ENCODE measurements at regions not wholly inside any gene's neighbourhood (a gene's known extent, or its start where the extent isn't known, plus 50 kb on each side); places are given as distances from the start of the nearest gene placed in this dataset.

DNA sequence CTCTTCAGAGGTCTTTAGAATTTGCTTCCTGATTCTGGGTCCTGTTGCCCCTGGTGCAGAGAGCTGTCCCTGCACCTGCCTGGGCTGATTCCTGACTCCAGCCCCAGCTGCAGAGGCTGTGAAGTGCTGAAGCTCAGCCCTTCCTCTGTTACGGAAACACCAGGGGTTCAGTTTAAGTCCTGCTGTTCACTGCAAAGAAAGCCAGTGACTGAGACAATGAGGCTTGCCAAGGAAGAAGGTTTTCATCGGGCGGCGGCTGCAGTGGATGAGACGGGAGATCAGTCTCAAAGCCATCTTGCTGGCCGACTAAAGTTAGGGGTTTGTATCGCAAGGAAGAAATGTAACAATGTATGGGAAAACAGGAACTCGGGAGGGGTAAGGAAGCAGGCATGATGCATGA is 142.4 kb upstream of the ZNF236 start:
- DNase-seq, result no peak

DNA sequence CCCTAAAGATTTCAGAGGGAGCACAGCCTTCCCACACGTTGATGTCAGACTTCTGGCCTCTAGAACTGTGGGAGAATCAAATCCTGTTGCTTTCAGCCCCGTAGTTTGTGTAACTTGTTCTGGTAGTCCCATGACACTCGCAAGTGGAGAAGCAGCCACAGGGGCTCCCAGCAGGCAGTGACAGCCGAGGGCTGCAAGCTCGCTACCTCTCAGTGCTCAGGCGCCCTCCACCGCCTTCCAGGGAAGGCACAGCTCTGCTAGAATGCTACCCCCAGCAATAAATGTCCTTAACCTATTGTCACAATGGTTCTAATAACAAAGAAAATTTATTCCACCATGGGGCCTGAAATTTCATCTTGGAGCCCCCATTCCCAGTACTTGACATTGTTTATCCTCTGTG is 143.1 kb upstream of the ZNF236 start:
- DNase-seq, result no peak

DNA sequence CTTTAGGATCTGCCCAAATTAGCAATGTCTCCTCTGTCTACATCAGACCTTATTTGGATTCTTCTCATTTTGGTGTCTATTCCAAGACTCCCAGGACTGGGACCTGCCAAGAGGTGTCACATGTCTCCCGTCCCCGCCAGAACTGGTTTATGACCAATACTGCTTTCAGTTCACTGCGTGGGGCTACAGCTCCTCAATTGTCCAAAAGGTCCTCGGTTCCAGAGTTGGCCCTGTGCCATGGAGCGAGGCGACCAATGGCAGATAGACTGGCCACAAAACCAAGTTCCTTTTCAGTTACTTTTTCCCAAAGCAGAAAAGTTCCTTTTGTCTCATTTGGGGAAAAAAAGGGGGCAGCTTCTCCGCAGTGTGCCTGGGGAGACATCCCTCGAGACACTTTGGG is 144.1 kb upstream of the ZNF236 start:
- no peak for DNase-seq

DNA sequence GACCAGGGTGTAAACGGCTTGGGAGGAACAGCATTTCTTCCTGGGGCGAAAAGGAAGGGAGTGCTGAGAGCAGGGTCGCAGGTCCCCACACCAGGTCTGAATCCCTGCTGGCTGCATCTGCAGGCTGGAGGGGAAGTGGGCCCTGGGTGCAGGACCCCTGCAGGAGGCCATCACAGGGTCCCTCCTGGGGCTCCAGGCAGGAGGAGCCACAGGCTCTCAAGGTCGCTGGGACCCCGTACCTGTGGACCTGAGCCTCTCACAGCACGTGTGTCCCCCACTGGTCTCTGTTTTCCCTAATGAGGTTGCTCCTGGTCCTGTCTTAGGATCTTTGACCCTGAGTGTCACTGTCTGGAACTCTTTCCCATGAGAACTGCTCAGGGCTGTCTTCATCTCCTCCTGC is 147.8 kb upstream of the ZNF236 start:
- no peak for DNase-seq

DNA sequence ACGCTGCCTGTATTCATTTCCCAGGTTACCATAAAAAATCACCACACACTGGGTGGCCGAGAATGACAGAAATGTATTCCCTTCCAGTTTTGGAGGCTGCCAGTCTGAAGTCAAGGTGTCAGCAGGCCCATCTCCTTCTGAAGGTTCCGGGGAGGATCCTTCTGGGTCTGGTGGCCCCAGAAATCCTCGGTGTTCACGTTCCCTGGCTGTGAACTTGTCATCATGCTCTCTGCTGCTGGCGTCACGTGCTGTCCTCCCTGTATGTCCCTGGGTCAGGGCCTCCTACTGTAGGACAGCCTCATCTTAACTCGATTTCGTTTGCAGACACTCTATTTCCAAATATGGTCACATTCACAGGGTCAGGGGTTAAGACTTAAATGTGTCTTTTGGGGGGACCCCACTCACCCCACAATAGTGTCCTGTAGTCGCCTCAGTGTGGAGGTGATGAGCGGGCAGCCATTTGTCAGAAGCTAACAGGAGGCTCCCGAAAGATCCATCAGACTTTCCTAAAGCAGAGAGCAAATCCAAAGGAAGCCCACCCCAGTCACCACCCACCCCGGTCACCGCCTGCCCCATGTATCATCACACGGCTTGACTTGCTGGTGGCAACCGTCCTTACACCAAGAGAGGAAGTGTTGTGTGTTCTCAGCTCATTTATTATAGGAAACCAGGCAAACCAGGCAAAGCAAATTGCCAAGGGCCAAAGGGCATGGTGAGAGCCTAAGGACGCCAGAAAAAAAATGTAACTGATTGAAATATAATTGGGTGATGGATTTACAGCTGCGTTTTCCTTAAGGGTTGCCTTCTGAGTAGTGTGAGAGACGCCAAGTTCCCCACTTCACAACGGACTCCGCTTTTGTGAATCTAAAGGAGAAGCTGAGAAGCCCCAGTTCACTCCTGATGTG is 148.8 kb upstream of the ZNF236 start:
- DNase-seq, result no peak

DNA sequence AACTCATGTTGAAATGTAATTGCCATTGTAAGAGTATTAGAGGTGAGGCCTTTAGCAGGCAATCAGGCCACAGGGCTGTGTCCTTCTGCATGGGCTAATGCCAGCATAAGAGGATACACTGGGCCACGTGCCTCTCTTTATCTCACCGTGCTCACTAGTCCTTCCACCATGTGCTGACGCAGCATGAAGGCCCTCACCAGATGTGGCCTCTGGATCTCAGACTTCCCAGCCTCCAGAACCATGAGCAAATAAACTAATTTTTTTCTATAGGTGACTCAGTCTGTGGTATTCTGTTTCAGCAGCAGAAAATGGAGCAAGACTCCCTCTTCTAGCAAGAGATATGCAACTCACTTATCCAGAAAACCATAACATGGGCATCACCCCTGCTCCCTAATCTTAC is 149.7 kb upstream of the ZNF236 start:
- DNase-seq, result no peak

DNA sequence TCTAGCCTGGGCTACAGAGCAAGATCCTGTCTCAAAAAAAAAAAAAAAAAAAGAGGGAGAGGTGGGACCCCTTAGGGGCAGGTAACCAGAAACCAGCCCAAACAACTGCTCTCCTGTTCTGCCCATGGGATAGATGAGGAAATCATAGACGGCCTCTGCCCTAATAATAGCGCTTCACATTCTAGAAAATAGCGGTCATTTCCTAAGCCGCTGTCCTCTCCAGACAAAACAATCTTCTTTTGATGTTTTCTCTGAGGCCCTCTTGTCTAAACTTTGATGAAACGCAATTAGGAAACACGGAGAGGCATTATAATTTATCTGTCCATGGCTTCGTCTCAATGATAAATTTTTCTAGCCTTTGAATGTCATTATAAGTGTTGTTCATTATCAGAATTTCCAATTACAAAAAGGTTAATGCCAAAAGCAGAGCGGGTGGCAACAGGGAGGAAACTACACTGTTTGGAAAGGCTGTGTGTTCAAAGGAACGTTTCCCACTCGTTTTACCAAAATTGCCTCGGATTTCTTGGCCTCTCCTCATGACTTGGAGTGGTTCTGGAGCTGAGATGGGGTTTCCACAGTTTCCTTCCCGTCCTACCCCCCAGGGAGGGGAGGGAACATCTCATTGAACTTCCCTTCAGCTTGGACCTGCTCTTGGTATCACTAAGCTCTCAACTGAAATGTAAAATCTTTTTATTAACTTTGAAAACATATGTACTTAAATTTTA is 151.6 kb upstream of the ZNF236 start:
- DNase-seq, result no peak

DNA sequence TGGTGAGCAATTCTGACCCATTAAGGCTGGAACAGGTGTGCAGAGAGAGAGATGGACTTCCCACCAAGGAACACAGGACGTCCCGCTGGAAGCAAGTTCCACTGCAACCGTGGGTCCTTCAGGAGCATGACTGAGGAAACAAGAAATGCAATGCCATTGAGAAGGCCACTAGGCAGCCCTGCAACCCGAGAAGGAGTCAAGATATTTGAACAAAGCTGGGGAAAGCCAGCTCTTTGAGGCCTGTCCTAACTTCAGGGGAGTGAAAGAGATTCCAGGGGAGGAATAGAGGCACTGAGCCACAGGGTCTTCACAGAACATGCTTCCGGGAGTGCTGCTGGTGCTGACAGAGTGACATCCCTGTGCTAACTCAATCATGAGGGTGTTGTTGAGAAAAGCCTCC is 153.8 kb upstream of the ZNF236 start:
- no peak for DNase-seq

DNA sequence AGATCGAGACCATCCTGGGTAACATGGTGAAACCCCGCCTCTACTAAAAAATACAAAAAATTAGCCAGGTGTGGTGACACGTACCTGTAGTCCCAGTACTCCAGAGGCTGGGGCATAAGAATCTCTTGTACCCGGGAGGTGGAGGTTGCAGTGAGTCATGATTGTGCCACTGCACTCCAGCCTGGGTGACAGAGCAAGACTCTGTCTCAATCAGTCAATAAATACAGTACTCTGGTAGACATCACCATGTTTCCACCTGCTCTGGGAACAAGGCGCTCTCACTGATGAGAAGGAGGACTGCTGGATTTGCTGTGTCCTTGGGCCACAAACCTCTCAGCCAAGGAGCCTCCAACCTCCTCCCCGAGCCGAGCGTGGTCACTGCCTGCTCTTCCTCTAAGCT is 154.2 kb upstream of the ZNF236 start:
- DNase-seq, result no peak

DNA sequence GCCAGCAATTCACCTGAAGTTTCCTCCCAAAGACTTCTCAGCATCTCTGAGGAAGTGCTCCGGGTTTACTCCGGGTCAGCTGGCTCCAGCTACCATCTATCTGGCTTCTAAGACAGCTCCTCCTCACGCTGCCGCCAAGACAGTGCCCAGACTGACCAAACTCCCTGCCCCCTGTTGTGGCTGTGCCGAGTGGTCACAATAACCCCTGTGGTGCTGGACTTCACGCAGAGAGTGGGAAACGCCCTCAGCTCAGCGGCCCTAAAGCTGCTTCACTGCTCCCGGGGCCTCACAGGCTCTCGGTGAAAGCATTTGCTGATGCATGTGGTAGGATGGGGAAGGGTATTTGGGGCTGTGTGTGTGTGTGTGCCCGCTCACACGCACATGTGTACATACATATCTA is 154.8 kb upstream of the ZNF236 start:
- no peak for DNase-seq

DNA sequence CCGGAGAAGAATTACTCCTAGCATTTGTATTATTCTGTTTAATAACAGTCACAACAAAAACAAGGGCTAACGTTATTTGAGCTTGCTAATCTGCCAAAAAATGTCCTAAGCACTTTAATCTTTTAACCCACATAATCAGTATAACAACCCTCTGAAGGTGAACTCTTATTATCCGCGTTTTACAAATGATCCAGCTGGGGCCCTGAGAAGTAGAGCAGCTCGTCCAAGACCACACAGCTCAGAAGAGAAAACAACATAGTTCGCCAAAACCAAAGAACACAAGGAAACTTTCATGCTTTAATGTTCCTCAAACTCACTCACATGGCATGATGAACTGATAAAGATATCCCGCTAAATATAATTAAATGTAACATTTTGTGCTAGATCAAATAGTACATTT is 159.7 kb upstream of the ZNF236 start:
- DNase-seq, result no peak

DNA sequence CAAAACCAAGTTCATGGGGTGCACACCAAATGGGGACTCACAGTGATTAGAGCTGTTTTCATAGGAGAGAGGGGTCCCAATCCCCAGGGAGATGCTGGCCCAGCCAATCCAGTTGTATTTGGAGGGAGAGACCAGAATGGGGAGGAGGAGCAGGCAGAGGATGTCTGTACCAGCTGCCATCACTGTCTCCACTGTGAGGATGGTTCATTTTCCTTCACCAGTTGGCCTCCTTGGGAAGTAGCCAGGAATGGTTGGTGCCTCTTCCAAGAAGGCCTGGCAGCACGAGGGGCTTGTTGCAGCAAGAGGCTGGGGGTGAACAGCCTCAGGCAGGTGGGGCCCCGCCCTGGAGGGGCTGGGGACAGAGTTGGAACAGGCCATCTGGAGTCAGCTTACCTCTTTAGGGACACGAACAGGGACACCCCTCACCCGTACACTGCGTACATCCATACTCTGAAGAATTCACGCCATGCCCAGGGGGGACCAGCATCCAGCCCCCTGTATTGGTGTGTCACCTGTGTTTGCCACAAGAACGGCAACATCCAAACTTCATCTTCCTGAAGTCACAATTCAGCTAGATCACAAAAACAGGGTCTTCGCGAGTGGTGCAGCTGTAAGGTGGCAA is 161.7 kb upstream of the ZNF236 start:
- no peak for DNase-seq

DNA sequence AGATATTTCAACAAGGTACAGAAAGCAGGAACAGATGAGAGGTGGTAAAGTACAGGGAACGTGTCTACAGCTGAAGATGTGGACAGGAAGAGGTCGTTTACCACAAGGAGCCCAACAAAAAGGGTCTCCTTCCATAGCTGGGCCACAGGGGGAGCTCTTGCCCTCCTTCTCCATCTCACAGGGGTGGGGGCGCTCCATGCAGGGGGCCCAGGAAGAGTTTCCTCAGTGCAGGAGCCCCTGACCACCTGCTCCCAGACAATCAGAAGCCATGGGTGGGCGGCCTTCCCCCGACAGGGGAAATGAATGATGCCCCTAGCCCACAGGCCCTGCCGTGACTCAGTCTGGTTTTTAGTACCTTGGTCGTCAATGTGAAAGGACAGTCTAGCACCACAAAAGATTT is 163.6 kb upstream of the ZNF516 start:
- DNase-seq, result no peak

DNA sequence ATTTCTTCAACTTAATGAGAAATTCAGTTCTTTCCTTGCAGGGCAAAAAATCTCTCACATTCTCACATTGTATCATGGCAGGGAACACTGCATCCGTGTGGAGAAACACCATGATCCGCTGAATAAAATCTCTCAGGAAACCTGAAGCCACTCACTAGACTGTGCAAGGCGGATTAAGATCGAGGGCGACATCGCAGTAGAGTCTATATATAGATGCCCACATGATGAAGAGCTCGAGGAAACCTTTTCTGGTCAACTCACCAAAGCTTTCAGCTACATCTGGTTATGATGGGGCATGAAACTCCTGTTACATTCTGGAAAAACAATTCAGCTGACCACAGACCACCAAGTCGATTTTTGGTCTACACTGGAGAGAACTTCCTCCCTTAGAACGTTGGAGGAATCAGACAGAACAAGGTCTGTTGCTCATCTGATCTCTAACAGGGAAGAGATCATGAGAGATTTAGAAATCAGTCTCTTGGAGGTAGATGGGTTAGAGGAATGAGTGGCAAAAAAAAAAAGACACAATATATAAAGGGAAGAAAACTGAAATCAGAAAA is 162.9 kb upstream of the ZNF516 start:
- DNase-seq, result no peak

DNA sequence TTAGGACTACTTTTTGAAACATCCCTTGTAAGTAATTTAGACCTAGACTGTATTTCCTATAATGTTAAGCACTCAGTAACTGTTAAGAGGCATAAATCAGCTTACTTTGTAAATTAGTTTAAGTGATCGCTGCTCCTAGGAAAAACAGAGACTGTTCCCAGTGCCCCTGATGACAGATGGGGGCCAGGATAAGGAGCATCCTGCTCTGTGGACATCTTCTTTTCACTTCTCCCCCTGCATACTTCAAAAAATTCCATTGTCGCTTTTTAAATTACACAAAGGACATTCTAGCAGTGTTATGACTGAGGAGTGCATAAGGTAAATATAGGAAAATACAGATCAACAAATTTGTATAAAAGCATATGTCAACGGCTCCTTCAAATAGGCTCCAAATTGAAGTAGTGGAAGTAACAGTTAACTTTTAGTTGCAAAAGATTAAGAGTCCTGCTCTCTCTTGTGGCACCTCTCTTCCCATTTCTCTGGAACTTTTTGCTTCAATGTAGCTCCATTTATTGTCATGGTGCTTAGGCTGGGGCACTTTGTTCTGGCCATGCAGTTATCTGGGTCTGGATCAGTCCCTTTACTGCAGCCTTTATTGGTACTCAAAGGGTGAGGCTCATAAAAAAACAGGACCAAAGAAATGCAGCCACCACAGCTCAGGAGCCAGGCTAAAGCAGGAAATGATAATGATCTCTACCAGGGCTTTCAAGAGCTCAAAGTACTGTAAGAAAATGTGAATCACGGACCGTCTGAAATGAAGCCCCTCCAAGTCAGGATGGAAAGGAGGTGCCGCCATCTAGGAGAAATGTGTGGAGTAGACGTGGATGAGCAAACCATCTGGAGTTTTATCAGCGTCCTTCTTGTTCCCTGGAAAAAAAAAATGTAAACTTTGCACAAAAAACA is 162.1 kb upstream of the ZNF516 start:
- no peak for DNase-seq

DNA sequence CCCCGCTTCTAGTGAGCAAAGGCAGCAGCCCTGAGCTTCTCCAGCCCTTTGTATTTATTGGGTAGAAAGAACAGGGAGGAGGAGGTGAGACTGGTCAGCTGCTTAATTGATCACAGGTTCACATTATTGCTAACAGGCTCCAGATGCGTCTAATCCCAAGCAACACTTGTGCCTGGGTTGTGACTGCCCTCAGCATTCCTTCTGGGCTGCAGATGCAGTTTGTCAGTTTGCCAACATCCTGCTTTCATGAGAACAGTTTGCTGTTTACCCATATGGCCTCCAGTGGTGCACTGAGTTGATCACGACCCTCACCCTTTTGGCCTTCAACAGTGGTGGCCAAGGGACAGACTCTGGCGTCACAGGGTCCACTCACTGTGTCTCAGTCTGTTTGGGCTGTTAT is 159.5 kb upstream of the ZNF516 start:
- no peak for DNase-seq

DNA sequence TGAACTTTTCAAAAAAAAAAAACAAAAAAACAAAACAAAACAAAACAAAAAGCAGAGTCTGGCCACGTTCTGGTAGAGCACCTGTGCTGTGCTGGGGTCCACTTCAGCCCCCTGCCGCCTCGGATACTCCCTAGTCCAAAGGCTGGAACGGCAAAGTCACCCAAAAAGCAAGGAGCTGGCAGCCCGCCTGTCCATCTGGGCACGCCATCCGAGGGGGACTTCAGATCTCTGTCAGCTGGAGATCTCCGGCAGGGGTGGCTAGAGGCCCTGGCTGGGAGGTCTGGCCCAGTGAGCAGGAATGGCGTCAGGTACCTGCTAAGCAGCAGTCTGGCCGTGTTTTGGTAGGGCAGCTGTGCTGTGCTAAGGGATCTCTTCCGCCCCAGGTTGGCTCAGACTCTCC is 152.3 kb upstream of the ZNF516 start:
- DNase-seq, result no peak

DNA sequence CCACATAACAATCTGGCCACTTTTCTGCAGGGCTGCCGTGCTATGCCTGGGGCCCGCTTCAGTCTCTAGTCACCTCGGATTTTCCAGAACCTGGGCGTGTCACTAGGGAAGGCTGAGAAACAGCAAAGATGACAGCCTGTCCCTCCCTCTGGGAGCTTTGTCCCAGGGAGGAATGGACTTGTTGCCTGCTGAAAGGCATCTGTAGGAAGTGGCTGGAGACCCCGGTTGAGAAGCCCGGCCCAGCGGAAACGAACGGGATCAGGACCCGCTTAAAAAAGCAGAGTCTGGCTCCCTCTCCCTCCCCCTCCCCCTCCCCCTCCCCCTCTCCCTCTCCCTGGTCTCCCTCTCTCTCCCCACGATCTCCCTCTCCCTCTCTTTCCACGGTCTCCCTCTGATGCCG is 149.5 kb upstream of the ZNF516 start:
- DNase-seq, result no peak

DNA sequence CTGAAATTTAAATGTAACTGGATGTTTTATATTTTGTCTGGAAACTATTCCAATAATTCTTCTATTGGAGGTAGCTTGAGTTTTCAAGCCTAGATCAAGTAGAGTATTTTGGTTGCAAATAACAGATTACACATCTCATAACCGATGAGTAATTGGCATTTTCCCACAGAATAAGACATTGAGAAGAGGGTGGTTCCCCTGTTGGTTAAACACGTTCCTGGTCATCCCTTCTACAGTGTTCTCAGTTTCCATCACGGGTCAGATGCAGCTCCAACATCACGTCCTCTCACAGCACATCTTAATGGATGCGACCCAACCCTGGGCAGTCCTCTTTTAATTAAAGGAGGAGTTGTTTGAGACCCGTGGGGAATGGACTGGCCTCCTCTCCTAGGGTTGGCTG is 149.0 kb upstream of the ZNF516 start:
- no peak for DNase-seq

DNA sequence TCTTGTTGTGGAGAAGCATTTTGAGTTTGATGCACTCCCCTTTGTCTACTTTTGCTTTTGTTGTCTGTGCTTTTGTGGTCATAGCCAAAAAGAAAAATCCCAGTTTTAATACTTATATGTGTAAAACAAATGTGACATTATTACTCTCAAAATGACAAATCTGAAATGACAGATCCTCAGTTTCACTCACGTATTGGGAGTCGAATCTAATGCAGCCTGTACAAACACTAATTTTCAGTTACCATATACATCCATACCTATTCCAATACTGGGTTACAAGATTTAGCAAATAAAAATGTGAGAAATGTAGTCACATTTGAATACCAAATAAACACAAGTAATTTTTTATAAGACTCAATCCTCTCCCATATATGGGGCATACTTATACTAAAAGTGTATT is 148.2 kb upstream of the ZNF516 start:
- no peak for DNase-seq

DNA sequence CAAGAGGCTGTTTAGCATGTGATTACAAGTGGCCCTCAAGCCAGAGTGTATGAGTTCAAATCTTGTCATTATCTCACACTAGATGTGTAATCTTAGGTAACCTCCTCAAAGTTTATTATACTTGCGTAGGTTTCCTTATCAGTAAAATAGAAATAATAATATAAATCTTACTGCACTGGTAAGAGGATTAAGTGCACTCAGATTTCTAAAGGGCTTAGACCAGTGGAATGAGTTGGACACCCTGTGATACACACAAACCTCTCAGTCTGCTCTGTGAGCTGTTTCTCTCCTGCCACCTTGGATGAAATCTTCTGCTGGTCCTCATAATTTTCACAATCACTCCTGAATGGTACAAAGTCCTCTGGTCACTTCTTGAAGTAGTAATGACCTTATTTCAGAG is 145.4 kb upstream of the ZNF516 start:
- no peak for DNase-seq

DNA sequence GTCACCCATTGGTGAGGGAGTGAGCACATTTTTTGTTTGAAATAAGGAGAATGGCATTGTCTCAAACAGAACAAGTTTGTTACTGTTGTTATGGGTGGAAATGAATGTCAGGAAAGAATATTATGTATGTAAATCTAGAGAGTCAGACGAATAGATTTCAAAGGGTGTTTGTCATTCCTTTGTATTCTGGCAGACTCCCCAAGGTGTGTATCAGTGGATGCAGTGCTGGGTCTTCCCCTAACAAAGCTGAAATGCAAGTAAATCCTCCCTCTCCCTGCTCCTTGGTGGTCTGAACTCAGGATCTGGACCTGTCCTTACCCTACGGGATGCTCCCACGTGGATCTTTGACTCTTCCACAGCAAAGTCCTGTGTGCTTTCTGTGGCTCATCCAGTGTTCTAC is 139.5 kb upstream of the ZNF516 start:
- DNase-seq, result no peak

Data from T1000 (cell line).